ENCODE measurements at regions not wholly inside any gene's neighbourhood (a gene's known extent, or its start where the extent isn't known, plus 50 kb on each side); places are given as distances from the start of the nearest gene placed in this dataset.

- POLR2A ChIA-PET = no interaction called here
- TF ChIP-seq NFRKB (IDR thresholded peaks at IDR 0.05) (no peak), ELF4 (IDR thresholded peaks at IDR 0.05) (no peak), SUZ12 (IDR thresholded peaks at IDR 0.05) (no peak), LEF1 (IDR thresholded peaks at IDR 0.05; ENCODE audit: borderline replicate concordance) (no peak), FOXM1 (IDR thresholded peaks at IDR 0.05; ENCODE audit: borderline replicate concordance) (no peak), L3MBTL2 (conservative IDR thresholded peaks at IDR 0.05) (no peak), CTBP1 (IDR thresholded peaks at IDR 0.05; ENCODE audit: borderline replicate concordance) (no peak), TARDBP (IDR thresholded peaks at IDR 0.05) (no peak)
- TF ChIP-seq, protein P1, sequence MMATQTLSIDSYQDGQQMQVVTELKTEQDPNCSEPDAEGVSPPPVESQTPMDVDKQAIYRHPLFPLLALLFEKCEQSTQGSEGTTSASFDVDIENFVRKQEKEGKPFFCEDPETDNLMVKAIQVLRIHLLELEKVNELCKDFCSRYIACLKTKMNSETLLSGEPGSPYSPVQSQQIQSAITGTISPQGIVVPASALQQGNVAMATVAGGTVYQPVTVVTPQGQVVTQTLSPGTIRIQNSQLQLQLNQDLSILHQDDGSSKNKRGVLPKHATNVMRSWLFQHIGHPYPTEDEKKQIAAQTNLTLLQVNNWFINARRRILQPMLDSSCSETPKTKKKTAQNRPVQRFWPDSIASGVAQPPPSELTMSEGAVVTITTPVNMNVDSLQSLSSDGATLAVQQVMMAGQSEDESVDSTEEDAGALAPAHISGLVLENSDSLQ (IDR thresholded peaks at IDR 0.05) = no peak
- CTCF ChIA-PET = no interaction called here
- no peak for DNase-seq (ENCODE audit: extremely low spot score)
Measured at GRCh38 chrX:34716302-34716701, 59.2 kb upstream of the TMEM47 start.

- CTCF ChIA-PET = no interaction called here
- POLR2A ChIA-PET = no interaction called here
- no peak for TF ChIP-seq FOXA1 (IDR thresholded peaks at IDR 0.05)
- no peak for DNase-seq (ENCODE audit: extremely low spot score)
Measured at GRCh38 chrX:34734383-34734782, 77.3 kb upstream of the TMEM47 start.

DNA sequence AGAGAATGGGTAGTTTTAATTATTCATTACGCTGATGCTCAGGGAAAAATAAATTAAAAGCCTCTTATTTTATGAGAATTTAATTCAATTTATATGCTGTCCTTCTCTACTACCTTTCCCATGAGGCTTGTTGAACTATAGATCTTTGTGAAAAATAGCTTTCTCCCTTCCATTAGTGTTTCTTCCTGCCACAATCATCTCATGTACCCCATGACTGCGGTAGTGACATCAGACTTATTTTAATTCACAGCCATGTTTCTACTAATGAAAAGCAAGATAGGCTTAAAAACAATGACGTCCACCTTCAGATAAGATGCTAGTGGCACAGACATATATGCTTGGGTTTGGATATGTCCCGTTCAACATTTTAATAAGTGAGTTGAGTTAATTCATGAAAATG is 87.4 kb upstream of the TMEM47 start:
- TF ChIP-seq FOXA1 (IDR thresholded peaks at IDR 0.05) (no peak), SUZ12 (IDR thresholded peaks at IDR 0.05) (no peak), CTBP1 (IDR thresholded peaks at IDR 0.05; ENCODE audit: borderline replicate concordance) (no peak), L3MBTL2 (conservative IDR thresholded peaks at IDR 0.05) (no peak), NFRKB (IDR thresholded peaks at IDR 0.05) (no peak), SP1 (IDR thresholded peaks at IDR 0.05) (no peak), ZNF384 (IDR thresholded peaks at IDR 0.05) (no peak), LEF1 (IDR thresholded peaks at IDR 0.05; ENCODE audit: borderline replicate concordance) (no peak), TARDBP (IDR thresholded peaks at IDR 0.05) (no peak), FOXK2 (IDR thresholded peaks at IDR 0.05) (no peak), HDGF (IDR thresholded peaks at IDR 0.05; ENCODE audit: borderline replicate concordance) (no peak), BHLHE40 (IDR thresholded peaks at IDR 0.05; ENCODE audit: borderline replicate concordance) (no peak), FOXM1 (IDR thresholded peaks at IDR 0.05; ENCODE audit: borderline replicate concordance) (no peak), ARNT (IDR thresholded peaks at IDR 0.05) (no peak), ELF4 (IDR thresholded peaks at IDR 0.05) (no peak)
- TF ChIP-seq, protein P1 (IDR thresholded peaks at IDR 0.05) = no peak
- no peak for DNase-seq (ENCODE audit: extremely low spot score)
- ChIA-PET POLR2A (no interaction called here), CTCF (no interaction called here)

- ChIA-PET POLR2A (no interaction called here), CTCF (no interaction called here)
- TF ChIP-seq SUZ12 (IDR thresholded peaks at IDR 0.05) = no peak
- TF ChIP-seq NFRKB (IDR thresholded peaks at IDR 0.05) = no peak
- no peak for TF ChIP-seq ARNT (IDR thresholded peaks at IDR 0.05)
- no peak for TF ChIP-seq L3MBTL2 (conservative IDR thresholded peaks at IDR 0.05)
- TF ChIP-seq HDGF (IDR thresholded peaks at IDR 0.05; ENCODE audit: borderline replicate concordance) = no peak
- no peak for TF ChIP-seq TARDBP (IDR thresholded peaks at IDR 0.05)
- no peak for TF ChIP-seq FOXA1 (IDR thresholded peaks at IDR 0.05)
- no peak for TF ChIP-seq FOXK2 (IDR thresholded peaks at IDR 0.05)
- no peak for DNase-seq (ENCODE audit: extremely low spot score)
Measured at GRCh38 chrX:34749896-34750295, 92.8 kb upstream of the TMEM47 start.

DNA sequence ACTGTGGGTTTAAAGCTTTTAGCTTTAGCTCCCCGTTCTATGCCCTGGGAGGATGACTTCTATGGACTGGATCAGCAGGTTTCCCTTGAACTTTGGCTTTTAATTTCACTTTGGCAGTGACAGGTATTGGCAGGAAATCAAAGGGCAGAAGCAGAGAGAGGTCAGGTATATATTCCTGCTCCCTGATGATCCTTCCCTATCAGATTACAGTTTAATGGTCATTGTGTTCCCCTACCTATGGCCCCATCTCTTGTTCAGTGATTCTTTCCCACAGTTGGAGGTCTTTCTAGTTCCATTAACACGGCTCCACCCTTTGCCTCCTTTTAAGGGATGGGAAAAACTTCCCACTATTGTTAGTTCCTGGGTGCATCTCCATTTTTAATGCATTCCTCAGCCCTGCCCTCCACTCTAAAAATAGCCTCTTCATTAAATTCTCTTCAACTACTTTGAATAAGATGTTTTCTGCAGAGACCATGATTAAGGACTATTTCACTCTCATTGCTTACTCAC is 107.8 kb upstream of the TMEM47 start:
- no peak for DNase-seq (ENCODE audit: extremely low spot score)
- POLR2A ChIA-PET = no interaction called here
- CTCF ChIA-PET = no interaction called here
- TF ChIP-seq SP1 (IDR thresholded peaks at IDR 0.05) (no peak), ARNT (IDR thresholded peaks at IDR 0.05) (no peak), BHLHE40 (IDR thresholded peaks at IDR 0.05; ENCODE audit: borderline replicate concordance) (no peak), ZNF384 (IDR thresholded peaks at IDR 0.05) (no peak)
- TF ChIP-seq, protein P1 (IDR thresholded peaks at IDR 0.05) = no peak

- no peak for DNase-seq (ENCODE audit: extremely low spot score)
- POLR2A ChIA-PET = no interaction called here
- TF ChIP-seq LEF1 (IDR thresholded peaks at IDR 0.05; ENCODE audit: borderline replicate concordance) (no peak), L3MBTL2 (conservative IDR thresholded peaks at IDR 0.05) (no peak)
- CTCF ChIA-PET = no interaction called here
Measured at GRCh38 chrX:34768290-34768689, 111.2 kb upstream of the TMEM47 start.

DNA sequence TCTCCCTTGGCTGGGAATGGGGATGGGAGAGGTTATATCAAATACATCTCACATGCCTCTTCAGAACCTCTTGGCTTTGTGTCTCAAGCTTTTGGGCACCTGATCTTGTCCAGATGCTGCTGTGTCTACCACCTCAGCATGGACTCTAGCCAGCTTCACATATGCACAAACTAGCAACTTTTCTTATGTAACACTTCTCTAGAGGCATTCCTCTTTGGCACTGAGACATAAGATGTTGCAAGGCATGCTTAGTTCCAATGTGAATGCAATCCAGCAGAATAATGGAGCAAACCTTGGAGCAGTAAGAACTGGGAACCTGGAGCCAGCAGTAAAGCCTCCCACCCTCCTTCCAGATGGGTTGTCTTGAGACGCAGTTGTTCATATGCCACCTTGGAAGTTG is 113.4 kb upstream of the TMEM47 start:
- CTCF ChIA-PET = no interaction called here
- DNase-seq (ENCODE audit: extremely low spot score) = no peak
- TF ChIP-seq LEF1 (IDR thresholded peaks at IDR 0.05; ENCODE audit: borderline replicate concordance) = no peak
- TF ChIP-seq ZNF384 (IDR thresholded peaks at IDR 0.05) = no peak
- no peak for TF ChIP-seq ELF4 (IDR thresholded peaks at IDR 0.05)
- no peak for TF ChIP-seq CTBP1 (IDR thresholded peaks at IDR 0.05; ENCODE audit: borderline replicate concordance)
- POLR2A ChIA-PET = no interaction called here

GRCh38 chrX:34778916-34779315 is 121.8 kb upstream of the TMEM47 start:
- ChIA-PET CTCF (no interaction called here), POLR2A (no interaction called here)
- no peak for DNase-seq (ENCODE audit: extremely low spot score)
- no peak for TF ChIP-seq L3MBTL2 (conservative IDR thresholded peaks at IDR 0.05)
- no peak for TF ChIP-seq SP1 (IDR thresholded peaks at IDR 0.05)
- no peak for TF ChIP-seq ARNT (IDR thresholded peaks at IDR 0.05)
- no peak for TF ChIP-seq FOXM1 (IDR thresholded peaks at IDR 0.05; ENCODE audit: borderline replicate concordance)
- no peak for TF ChIP-seq BHLHE40 (IDR thresholded peaks at IDR 0.05; ENCODE audit: borderline replicate concordance)
- TF ChIP-seq LEF1 (IDR thresholded peaks at IDR 0.05; ENCODE audit: borderline replicate concordance) = no peak
- TF ChIP-seq ELF4 (IDR thresholded peaks at IDR 0.05) = no peak
- no peak for TF ChIP-seq NFRKB (IDR thresholded peaks at IDR 0.05)
- TF ChIP-seq SUZ12 (IDR thresholded peaks at IDR 0.05) = no peak

Measured in HEK293T (cell line).